NCI-H2107 (cell line): ENCODE measurements at regions not wholly inside any gene's neighbourhood (a gene's known extent, or its start where the extent isn't known, plus 50 kb on each side); places are given as distances from the start of the nearest gene placed in this dataset.

ENCODE experiments used
- DNase-seq: peaks from one replicate; lab custom pipeline; 2025; lab: John Stamatoyannopoulos, UW

DNA sequence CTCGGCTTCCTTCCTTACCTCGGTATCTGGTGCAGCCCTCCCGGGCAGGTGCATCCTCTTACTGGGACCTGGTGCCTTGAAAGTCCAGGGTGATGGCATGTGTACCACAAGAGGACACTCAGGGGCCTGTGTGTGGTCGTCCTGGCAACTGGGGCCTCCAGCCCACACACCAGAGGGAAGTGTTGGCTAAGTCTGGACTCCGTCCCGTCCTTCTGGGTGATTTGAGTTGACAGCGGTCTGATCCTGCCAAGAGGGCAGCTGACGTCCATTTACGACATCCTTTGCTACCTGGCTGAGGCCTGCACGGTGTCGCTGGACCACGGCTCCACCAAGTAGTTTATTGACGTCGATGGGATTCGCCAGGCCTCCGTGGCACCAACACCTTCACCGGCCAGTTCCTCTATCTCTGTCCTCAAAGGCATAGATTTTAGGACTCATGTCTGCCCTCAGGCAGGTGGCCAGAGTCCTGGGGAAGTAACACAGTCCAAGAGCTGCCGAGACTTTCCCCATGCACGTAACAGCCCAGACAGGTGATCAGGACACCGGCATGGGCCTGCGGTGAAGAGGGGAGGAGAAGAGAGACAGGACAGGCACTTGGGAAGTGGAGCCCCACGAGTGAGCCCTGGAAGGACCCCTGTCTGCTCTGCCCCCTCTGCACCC is 186.0 kb upstream of the HDAC4 start:
- no peak for DNase-seq

DNA sequence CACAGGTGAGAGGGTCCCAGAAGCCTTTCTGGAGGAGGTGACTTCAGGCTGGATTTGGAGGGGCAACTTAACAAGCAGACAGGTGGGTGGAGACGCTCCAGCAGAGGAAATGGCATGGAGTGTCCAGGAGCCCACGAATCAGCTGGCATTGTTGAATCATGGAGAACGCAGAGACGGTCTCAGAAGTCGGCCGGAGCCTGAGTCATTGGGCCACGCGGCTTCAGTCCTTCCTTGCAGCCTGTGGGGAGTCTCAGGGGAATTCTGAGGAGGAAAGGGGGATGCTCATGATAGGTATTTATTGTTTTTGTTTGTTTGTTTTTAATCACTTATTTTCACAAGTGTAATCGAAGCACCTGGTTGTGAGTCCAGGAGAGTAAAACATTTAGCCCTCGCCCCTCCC is 184.6 kb upstream of the HDAC4 start:
- no peak for DNase-seq

DNA sequence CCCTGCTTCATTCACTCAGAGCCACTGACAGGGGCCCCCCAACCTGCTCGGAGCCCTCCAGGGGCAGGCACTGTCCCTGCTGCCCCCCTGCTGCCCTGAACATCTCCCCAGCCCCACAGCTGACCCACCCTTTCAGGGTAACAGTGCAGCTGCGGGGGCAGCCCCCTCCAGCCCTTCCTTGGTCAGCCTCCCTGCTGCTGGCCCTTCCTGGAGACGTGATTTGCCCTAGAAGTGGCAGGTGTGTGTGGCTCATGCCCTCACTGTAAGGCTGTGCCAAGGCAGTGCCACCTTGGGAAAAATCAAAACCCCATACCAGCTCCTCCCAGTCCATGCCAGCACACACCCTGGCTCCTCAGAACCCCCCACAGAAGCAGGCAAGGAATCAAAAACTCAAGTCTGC is 184.2 kb upstream of the HDAC4 start:
- DNase-seq: no peak

DNA sequence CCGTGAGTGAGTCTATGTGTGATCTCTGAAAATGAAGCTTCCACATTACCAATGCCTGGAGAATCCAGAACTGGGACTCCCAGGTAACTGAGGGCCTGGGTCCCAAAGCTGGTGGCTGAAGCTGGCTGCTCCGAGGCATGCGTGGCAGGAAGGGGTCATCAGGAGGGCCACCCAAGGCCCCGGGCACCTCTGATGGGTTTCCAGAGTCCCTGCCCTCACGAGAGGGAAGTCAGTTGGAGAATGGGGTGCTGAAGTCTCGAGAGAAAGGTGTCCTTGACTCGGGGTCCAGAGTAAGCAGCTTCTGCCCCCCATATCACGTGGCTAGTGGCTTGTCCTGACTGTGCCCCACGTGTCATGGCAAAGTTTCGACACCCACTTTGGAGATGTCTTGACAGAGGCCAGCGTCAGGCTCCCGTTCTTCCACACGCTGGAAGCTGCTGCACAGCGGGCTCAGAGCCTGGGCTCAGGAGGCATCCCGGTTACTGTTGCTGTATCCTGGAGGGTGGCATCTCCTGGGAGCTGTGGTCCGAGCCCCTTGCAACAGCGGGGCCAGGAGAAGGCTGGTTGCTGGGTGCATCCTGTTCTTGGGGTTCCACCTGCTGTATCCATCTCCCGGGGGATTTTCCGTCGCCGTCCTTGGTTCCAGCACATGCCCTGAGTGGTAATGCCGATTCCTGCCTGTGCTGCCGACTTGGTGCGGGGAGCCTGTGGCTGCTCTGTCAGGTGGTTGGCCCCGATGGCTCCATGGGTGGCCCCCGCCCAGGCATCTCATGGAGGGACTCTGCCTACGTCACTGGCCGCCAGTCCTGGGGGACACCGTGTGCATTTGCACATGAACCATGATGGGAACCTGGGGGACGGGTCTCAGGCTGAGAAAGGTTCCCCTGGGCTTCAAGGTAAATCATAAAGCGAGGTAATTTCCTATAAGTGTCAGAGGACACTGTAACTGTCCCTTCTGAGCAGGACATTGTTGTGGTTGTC is 183.3 kb upstream of the HDAC4 start:
- DNase-seq: no peak

DNA sequence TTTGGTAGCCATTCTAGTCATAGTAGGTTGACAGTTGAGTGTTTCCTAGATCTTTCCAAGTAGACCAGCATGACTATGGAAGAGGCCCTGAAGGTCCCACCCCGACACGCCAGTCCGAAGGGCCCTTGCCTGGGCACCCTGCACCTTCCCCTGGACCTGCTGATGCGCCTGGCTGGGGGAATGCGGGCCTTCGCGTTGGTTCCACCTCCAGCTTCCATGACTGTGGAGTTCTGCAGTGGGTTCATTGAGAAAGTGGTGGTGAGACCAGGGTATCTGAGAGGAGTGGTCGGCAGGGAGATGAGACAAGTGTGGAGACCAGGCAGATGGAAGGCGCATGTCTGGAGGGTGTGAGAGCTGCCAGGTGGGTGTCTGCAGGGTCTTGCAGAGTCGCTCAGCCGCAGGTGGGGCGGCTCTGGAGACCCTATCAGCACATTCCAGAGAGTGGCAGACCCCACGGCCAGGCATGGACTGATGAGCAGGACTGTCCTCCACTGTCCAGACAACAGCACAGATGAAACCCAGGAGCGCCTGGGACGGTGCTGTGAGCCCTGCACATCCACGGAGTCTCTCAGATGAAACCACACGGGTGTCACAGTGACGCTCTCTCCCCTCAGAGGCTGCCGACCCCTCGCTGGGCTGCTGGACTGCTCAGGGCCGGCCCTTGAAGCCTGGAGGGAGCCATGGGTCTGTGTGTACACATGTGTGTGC is 182.5 kb upstream of the HDAC4 start:
- no peak for DNase-seq

DNA sequence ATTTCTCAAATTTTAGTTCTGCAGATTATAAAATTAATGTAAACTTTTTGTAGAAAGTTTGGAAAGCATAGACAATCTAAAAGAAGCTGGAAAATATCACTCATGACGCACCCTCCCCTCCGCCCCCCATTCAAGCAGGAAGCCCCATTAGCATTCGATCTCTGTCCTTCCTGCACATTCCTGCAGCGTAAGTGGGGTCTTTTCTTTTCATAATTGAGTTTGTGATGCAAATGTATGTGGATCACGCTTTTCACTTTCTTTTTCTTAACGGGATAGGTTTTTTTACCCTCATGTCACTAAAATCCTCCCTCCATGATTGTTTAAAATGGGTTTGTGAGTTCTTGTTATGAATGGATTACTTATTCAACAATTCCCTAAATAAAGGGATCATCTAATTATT is 181.7 kb upstream of the HDAC4 start:
- no peak for DNase-seq

DNA sequence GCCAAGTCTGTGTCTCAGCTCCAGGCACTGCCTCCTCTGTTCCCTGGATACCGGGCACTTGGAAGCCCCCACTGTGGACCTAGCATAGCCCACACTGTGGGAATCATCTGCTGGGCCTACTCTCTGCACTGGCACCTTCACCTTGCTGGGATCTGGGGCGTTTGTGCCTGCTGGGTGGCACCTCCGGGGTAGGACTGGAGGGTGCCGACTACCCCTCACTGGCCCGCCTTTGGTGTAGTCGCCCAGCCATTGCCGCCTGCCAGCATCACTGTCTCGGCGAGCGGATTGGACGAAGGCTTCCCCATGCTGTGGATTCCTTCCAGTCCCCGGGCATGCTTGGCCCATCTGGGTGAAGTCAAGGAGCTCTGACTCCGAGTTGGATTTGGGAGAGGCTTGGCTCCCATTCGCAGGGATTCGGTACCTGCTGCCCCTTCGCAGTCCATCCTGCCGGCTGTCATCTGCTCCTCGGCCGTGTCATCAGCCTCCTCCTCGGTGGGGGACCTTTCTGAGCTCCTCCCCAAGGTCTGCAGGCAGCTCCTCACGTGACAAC is 180.6 kb upstream of the HDAC4 start:
- DNase-seq: no peak

DNA sequence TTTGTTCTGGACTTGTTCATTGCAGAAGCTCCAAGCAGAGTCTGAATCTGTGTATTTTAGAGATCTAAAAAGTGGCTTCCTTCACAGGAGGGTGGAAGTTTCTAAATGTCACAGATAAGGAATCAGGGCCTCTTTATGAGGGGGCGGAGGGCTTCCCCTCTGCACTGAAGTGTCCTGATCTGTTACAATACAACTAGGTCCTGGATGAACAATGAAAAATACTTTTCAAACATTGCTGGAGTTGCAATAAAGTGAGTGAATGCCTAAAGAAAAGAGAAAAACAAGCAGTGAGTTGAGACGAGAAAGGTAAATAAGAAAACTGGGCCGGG is 179.3 kb upstream of the HDAC4 start:
- DNase-seq: no peak

DNA sequence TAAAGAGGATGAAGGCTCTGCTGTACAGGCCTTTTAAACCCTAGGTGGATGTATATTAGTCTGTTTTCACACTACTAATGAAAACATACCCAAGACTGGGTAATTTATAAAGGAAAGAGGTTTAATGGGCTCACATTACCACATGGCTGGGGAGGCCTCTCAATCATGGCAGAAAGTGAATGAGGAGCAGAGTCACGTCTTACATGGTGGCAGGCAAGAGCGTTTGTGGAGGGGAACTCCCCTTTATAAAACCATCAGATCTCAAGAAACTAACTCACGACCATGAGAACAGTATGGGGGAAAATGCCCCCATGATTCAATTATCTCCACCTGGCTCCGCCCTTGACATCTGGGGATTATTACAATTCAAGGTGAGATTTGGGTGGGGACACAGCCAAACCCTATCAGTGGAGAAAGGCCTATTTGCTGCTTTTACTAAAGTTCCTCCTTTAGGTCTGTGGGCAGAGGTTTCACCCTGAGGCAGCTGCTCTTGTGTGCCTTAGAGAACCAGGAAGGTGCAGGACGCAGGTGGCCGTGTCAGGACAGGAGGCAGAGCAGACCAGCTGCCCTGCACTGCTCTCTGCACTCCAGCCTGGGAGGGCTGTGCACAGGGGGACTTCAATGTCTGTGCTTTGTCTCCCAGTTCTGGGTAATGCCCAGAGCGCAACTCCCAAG is 178.8 kb upstream of the HDAC4 start:
- no peak for DNase-seq

DNA sequence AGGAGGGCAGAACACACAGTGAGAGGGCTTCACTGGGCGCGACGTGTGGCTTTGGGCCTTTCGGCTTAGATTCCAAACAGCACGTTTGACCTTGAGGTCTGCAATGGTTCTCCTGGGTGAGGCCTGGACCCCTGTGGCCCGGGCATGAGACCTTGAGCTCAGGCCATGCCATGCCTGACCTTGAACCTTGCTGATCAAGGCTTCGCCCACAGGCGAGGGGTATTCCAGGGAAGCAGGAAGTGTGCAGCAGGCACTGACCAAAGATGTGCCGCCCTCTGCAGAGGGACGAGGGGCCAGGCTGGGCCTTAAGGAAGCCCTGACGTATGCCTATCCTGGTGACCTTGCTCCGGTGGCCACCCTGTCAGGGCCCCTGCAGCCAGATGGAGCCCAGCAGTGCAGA is 178.3 kb upstream of the HDAC4 start:
- DNase-seq: no peak

DNA sequence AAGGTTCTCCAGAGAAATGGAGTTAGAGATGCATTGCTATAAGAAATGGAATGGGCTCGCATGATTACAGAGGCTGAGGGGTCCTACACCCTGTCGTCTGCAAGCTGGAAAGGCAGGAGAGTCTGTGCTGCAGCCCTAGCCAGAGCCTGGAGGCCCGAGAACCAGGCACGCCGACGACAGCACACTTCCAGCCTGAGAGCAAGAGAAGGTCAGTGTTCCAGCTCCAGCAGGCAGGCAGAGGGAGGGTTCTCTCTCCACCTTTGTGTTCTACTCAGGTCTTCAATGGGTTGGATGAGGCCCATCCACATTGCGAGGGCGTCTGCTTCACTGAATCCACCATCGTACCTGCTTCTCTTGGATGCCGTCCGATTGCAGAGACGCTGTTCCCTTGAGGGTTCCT is 177.6 kb upstream of the HDAC4 start:
- no peak for DNase-seq

DNA sequence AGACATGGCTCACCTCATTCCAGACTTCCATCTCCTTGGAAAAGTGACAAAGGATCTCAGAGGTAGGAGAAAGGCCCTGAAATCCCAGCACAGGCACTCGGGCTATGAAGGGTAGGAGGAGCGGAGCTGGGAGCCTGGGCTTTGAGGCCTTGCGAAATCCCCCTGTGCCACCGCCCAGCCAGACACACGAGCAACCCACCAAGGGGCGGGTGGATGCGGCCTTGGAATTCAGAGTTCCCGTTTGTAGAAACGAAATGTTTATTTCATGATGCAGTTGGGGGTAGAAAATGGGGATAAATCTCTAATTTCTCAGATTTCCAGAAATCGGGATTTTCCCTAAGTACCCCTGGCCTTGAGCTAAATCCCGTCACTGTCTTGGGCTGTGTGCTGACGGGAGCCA is 177.1 kb upstream of the HDAC4 start:
- DNase-seq: no peak

DNA sequence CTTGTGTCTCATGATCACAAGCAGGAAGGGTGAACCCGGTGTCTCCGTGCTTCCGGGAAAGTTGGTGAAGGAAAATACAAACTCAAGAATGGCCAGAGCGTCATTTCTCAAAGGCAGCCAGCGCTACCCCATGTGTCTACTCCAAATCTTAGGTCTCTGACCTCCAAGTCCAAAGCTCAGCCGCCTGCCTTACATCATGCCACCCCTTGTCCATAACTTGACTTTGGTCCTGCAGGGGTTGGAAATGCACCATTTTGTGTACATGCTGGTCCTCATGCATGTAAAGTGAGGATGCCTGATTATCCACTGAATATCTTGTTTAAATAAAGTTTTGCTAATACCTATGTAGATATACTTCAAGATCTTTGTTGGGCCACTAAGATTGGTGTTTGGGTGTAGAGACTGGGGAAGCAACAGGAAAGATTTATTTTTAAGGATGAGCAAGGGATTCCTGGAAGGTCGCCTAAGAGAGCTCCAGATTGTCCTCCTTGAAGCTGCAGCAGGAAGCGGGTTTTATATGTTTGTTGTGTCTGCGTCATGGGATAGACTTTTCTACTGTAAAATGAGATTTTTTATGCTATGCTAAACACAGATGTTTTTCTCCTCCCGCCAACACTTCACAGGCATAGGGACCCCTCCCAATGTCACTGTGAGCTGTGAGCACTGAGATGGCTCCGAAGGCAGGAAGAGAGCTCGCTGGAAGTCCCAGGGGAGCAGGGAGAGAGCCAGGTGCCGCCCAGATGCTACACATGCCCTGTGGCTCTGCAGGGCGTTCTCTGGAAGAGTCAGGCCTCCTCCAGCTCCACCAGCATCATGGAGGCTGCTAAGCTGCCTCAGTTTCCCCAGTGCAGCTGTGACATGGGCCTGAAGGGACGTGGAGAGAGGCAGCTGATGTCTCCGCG is 176.2 kb upstream of the HDAC4 start:
- DNase-seq: no peak

DNA sequence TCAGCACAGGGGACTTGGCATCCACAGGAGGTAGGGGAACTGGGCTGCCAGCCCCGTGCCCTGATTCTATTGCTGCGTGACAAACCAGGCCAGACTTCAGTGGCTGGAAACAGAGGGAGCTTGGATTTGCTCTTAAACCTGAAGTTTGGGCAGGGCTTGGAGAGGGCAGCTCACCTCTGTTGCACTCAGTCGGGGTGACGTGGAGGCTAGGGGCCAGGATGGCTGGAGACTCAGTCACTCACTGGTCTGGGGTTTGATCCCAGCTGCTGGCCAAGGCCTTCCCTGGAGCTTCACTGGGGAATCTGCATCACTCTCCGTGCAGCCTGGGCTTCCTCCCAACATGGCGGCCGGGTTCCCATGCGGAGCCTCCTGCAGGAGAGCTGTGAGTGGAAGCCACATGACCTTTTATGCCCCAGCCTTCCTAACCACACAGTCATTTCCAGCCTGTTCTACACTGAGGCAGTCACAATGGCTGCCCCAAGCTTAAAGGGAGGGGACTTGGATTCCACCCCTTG is 175.2 kb upstream of the HDAC4 start:
- DNase-seq: no peak

DNA sequence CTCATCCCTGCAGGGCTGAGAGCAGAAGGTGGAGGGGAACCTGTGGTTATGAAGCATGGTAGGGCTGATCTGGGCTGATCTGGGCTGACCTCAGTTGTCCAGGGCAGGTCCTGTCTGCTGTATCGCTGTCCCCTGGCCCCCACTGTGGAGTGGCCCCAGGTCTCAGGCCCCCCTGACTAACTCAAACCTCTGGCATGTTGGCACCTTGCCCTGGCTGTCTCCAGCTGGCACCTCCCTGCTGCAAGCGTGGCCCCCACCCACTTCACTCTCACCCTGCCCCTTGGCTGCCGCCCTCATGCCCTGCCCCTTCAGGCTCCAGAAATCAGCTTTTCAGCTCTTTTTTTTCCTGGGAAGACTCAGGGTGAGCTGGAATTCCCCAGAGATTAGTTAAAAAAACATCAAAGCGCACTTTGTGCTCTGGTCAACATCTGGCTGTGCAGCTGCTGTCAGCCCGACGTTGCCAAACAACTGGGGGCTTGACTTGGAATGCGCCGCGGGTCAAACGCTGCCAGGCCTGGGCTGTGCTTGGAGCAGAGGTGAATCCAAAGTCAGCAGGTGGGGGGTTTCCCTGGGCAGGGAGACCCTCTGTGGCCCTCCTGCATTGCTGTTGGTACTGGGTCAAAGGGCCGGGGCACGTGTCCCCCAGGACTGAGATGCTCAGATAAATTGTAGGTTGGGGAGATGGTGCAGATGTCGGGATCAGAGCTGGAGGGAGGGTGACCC is 173.8 kb upstream of the HDAC4 start:
- no peak for DNase-seq

DNA sequence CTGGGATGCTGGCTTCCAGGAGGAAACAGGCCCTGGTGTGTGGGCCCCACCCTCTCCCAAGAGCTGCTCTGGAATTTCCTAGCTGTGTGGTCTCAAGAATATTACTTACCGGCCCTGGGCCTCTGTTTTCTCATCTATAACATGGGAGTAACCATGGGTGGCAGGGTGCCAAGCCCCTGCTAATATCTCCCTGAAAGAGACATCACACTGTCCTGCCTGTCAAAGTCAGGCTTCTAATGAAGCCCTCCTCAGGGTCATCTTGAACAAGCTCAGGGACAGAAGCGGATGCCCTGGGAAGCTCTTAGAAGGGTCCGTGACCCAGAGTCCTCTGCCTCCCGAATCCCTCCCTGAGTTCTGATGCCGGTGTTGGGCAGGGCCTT is 173.2 kb upstream of the HDAC4 start:
- no peak for DNase-seq

DNA sequence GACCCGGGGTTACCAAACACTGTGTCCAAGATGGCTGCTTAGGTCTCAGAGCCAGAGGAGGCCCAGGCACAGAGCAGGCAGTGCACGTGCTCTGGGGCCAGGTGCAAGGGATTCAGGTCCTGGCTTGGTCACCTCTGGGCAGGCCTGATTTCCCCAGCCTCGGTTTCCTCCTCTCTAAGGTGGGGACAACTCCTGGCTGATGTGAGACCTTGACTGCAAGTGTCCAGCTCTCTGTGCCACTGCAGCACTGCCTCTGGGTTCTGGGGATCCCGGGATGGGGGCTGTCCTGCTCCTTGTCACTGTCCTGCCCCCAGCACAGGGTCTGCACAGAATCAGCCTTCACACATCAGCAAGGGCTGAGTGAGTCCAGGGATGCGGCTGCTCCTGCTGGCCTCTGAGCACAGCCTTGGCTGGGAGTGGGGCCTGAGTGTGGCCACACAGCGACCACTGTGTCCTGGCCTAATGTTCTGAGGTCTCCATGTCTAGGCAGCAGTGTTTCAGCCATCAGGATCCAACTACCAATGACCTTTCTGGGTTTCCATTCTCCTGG is 170.2 kb upstream of the HDAC4 start:
- no peak for DNase-seq

DNA sequence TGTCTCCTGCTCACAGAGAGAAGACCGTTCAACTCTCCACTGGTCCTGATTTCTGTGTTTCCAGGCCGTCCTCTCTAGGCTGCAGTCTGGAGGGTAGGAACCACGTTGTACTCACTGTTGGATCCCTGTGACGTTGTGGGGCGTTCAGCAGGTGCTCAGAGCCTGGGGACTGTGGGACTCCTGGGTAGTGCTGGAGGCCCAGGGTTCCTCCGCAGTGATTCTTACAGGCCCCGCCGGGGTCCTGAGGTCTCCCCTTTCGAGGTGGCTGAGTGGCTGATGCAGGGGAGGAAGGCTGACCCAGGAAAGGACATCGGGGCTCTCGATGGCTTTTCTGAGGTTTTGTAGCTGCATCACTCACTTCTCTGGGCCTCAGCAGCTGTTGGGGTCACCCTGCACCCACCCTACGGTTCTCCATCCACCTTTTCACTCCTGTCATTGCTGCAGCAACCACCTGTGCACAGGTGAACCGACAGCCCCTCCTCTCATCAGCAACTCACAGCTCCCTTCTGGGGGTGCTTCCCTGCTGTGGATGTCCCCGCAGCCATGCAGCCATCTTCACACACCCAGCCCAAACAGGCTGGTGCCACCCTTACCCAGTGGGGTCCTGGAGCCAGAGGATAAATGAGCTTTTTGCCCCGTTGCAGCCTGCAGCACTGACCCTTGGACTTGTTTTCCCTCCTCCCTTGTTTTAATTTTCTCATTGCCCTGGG is 169.6 kb upstream of the HDAC4 start:
- no peak for DNase-seq

DNA sequence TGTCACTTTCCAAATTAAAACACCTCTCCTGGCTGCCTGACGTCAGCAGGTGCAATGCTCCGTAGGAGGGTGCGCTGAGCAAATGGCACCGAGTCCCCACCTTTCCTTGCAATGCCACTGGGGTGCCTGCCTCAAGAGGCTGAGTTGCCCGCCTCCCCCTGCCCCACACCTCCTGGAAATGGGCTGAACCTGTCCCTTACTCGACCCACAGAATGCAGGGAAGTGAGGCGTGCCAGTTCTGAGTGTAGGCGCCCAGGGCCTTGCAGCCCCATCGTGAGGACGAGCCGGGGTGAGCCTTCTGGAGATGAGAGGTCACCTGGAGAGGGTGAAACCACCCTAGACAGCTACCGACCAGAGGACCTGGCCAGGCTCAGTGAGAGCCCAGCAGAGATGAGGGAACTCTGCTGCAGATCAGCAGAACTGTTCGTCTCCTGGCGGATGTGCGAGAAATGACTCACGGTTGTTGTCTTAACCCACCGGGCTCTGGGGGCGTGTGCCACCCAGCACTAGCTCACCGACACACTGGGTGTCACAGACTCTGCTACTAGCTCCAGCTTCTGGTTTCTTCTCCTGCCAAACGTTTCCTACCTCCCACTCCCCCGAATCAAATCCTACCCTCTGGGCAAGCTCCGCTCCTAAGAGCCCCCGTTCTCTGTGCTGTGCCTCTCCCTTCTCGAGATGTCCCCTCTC is 168.7 kb upstream of the HDAC4 start:
- no peak for DNase-seq
